ENCODE measurements at regions not wholly inside any gene's neighbourhood (a gene's known extent, or its start where the extent isn't known, plus 50 kb on each side); places are given as distances from the start of the nearest gene placed in this dataset.

DNA sequence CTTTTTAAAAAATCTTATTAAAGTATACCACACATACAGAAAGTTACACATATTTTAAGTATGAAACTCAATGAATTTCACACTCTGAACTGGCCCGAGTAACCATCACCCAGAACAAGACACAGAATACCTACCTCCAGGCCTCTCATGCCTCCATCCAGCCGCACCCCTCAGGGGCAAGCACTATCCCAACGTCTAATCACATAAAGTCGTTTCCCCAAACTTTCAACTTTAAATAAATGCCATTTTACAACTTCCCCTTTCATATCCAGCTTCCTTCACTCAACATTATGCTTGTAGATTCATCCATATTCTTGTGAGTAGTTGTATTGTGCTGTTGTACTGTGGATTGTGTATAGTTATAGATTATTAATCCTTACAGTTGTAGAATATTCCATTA is 539.1 kb downstream of the CD83 start:
- no peak for DNase-seq

- no peak for DNase-seq
Measured at GRCh38 chr6:14658030-14658429, 540.5 kb downstream of the CD83 start.

DNA sequence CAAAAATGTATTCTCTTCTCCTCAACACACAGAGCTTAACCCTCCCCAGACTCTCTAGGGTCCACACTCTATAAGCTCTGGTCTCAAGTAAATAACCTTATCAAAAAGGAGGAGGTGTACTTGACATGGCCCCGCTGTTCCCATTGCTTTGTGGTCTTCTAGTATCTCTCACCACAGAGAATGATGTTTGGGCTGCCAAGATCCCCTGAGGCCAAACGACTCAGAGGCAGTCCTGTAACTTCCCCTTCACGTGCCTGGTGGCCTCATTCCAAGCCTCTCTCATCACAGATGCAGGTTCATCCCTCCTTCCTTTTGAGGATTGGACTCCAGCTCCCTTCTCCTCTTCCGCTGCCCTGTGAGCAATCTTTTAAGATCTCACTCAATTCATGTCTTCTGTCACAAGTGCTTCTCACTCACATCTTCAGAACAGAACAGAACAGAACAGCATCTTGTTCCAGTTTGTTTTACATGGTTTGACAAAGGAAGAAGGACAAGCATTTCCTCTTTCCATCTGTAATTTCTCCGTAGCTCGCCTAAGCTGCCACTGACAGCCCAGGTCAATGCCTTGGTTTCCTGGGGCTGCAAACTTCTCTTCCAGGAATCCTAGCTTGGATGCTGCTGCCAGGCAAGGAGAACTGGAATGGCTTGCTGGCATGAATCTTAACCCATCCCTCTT is 541.5 kb downstream of the CD83 start:
- DNase-seq = no peak

- DNase-seq = no peak
Measured at GRCh38 chr6:14659841-14660240, 542.3 kb downstream of the CD83 start.

- no peak for DNase-seq
Measured at GRCh38 chr6:14660806-14661579, 543.4 kb downstream of the CD83 start.

DNA sequence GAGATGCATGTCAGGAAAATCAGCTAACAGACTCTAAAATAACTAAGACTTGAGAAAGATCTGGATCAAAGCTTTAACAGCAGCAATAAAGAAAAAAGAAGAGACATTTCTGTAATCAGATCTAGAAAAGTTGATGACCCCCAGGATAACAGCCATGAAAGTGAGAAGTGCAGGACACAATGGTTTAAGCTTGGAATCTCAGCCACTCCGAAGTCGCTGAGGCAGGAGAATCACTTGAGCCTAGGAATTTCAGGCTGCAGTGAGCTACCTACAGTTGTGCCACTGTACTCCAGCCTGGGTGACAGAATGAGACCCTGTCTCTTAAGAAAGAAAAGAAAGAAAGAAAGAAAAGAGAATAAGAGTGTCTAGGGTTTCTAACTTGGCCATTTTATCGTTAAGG is 544.1 kb downstream of the CD83 start:
- DNase-seq = no peak

GRCh38 chr6:14664112-14664601 is 546.6 kb downstream of the CD83 start:
- DNase-seq = no peak

DNA sequence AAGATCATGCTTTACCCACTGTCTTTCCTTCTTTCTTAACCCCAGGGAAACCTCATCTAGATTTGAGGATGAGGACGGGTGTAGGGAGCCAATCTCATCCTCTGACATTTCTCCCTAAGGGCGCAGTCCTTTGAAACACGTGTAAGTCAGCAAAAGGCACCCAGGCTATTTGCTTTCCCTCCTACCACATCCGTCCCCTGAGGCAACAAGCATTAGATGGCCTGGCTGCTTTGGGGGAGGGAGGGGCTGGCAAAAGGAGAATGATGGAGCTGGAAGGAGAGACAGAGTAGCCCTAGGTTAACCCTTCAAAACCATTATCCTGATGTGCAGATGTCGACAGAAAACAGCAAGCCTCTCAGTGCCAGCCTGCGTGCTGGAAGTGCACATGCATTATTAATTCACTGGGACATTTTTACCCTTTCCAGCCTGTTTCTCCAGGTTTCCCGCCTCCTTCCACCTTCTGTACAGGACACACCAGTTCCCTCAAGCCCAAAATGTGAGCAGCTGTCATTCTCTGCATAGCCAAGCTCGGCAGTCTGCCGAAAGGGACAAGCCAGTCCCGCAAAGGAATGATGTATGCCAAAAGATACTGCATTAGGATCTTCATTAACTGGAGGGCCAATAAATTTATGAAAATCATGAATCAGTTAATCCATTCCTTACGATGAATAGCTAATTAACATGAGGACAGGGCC is 547.2 kb downstream of the CD83 start:
- no peak for DNase-seq

GRCh38 chr6:14665827-14666724 is 548.5 kb downstream of the CD83 start:
- DNase-seq = no peak

DNA sequence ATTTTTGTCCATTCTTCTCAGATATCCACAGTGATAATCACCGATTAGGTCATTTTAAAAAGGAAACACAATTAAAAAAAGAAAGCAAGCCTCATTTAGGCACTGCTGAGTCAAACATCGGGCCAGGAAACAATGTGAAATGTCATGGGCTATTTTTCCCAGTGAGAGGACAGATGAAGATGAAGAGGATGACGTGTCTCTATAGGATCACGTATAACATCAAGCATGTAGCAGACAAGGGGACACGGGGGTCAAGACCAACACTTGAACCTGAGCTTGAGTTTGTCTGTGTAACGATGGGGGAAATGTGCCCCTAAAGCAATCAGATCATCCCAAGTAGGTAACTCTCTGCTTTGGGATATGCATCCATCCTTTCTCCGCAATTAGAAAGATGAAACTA is 553.2 kb downstream of the CD83 start:
- no peak for DNase-seq

DNA sequence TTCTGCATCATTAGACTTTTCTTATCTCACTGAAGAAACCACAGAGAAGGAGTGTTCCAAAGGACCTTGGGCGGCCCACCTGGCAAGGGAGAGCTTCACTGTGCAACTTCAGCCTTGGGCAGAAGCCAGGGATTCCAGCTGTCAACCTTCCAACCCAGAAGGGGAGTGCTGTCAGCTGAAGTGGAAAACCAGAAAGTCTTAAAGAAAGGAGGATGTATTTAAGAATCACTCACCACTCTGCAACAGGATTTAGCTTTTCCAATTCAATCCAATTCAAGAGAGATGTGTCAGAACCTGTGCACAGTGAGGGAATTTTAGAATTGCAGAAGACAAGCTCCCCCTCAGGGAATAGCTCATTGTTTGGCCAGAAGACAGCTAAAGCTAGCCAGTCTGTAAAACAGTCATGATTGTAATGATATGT is 553.7 kb downstream of the CD83 start:
- DNase-seq = no peak

DNA sequence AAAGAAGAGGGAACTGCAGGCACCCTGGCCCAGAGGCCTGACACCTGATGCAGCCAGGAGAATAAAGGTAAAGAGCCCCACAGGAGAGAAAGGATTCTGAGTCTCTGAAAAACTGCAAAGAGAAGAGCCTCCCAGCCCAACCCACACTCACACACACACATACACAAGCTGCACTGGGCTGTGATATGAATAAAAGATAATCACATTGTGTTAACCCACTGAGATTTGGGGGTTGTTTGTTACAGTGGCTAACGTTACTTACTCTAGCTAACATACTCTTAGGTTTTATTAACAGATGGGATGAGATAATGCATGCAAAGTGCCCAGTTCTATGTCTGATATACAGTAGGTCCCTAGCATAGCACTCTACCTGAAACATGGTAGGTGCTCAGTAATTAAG is 554.4 kb downstream of the CD83 start:
- no peak for DNase-seq

DNA sequence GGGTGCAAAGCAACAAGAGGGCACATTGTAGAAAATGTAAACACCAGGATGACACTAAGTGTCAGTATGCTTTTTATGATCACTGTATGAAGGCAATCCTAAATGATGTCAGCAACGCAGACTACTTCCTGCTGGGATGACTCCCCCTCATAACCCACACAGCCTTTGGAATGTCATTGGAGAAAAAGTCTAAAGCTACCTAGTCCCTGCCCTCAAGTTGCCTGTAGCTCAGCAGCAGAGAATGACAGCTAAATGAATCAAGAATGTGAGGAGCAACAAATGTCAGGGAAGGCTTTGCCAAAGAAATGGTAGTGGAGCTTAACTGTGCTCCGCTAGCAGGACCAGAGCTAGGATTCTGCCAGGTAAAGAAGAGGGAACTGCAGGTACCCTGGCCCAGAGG is 555.6 kb downstream of the CD83 start:
- DNase-seq = no peak

DNA sequence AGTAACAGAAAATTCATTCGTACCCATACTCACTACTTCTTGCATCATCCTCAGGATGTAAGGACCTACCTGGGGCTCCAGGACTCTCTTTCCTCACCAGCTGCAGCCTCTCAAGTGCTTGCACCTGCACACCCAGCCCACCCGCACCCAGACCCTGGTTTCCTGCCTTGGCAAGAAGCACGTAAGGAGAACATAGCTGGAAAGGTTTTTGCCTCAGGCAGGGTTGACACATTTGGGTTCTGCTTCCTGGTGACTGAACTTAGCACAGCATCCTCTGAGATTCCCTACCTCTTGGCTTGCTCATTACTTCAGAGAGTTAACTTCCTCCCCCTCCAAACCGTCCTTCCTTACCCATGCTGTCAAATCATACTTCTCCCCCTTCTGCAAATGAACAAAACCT is 556.9 kb downstream of the CD83 start:
- DNase-seq = no peak

- no peak for DNase-seq
Measured at GRCh38 chr6:14674867-14675648, 557.5 kb downstream of the CD83 start.

GRCh38 chr6:14676064-14676463 is 558.5 kb downstream of the CD83 start:
- DNase-seq = no peak

- DNase-seq = no peak
Measured at GRCh38 chr6:14676977-14677781, 559.6 kb downstream of the CD83 start.

DNA sequence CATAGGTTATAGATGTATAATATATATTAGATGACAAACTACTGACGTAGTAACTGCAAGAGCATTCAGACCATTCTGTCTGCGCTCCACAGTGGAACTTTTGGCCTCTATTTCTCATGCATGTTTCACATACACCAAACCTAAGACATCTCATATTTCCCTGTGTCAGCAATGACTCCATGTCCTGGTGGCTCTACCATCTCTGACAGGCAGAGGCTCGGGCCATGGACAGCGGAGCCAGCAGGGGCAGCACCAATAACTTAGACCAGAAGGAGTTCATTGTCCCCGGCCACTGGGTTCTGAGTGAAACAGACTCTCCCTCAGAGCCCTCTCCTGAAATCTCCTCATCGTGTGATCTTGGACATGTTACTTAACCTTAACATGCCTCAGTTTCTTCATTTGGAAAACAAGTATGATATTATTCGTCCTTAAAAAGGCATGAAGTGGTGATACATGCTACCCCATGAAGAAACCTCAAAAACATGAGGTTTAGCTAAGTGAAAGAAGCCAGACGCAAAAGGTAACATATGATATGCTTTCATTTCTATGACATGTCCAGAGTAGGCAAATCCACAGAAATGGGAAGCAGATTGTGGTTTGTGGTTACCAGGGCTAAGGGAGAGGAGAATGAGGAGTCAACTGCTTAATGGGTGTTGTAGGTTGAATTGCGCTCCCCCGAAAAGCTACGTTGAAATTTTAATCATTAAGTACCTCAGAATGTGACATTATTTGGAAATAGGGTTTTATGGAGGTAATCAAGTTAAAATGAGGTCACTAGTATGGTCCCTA is 564.0 kb upstream of the JARID2 start:
- no peak for DNase-seq

DNA sequence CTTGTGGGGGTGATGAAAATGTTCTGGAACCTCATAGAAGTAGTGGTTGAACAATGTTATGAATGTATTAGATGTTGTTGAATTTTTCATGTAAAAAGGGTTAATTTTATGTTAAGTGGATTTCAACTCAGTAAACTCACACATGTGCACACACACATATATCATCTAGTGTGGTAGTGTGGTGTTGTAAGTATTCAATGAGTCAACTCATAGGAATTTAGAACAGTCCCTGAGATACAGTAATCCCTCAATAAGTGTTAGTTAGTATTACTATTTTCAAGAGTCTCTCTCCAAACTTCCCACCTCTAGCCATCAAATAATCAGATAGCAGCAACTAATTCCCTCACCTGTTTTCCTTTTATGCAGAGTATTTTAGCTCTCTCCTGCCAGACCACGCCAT is 563.1 kb upstream of the JARID2 start:
- DNase-seq = no peak

DNA sequence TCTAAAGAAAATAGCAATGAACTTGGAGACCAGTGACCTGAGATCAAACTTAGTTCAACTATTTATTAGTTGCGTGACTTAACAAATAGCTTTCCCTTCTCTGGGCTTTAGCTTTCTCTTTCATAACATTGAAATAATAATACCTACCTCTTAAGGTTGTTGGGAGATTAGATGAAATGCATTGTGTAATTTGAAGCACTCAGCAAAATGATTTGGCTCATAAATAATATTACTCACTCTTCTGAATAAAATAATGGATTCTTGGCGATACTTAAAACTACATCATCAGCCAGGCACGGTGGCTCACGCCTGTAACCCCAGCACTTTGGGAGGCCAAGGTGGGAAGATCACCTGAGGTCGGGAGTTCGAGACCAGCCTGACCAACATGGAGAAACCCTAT is 556.2 kb upstream of the JARID2 start:
- DNase-seq = no peak
